ENCODE measurements at regions not wholly inside any gene's neighbourhood (a gene's known extent, or its start where the extent isn't known, plus 50 kb on each side); places are given as distances from the start of the nearest gene placed in this dataset.

- in situ Hi-C loops (cut with HindIII; ENCODE audit: low sequenced_read_pairs): no loop called here
Observed at GRCh38 chr11:116457336-116458007, 315.3 kb downstream of the BUD13 start.

GRCh38 chr11:116454951-116455350 lies 317.8 kb downstream of the BUD13 start:
- in situ Hi-C loops (cut with HindIII; ENCODE audit: low sequenced_read_pairs): no loop called here

GRCh38 chr11:116454020-116454645 lies 318.7 kb downstream of the BUD13 start:
- in situ Hi-C loops (cut with HindIII; ENCODE audit: low sequenced_read_pairs): no loop called here

- in situ Hi-C loops (cut with HindIII; ENCODE audit: low sequenced_read_pairs): no loop called here
Observed at GRCh38 chr11:116452461-116452860, 320.3 kb downstream of the BUD13 start.

GRCh38 chr11:116449522-116449921 lies 323.3 kb downstream of the BUD13 start:
- in situ Hi-C loops (cut with HindIII; ENCODE audit: low sequenced_read_pairs): no loop called here

- in situ Hi-C loops (cut with HindIII; ENCODE audit: low sequenced_read_pairs): no loop called here
Observed at GRCh38 chr11:116446048-116446941, 326.5 kb downstream of the BUD13 start.

GRCh38 chr11:116445108-116446047 lies 327.4 kb downstream of the BUD13 start:
- in situ Hi-C loops (cut with HindIII; ENCODE audit: low sequenced_read_pairs): no loop called here

GRCh38 chr11:116442238-116442752 lies 330.5 kb downstream of the BUD13 start:
- in situ Hi-C loops (cut with HindIII; ENCODE audit: low sequenced_read_pairs): no loop called here

- in situ Hi-C loops (cut with HindIII; ENCODE audit: low sequenced_read_pairs): no loop called here
Observed at GRCh38 chr11:116439361-116439677, 333.5 kb downstream of the BUD13 start.

- in situ Hi-C loops (cut with HindIII; ENCODE audit: low sequenced_read_pairs): no loop called here
Observed at GRCh38 chr11:116438651-116439360, 334.0 kb downstream of the BUD13 start.

GRCh38 chr11:116434986-116435385 lies 337.8 kb downstream of the BUD13 start:
- in situ Hi-C loops (cut with HindIII; ENCODE audit: low sequenced_read_pairs): no loop called here

- in situ Hi-C loops (cut with HindIII; ENCODE audit: low sequenced_read_pairs): no loop called here
Observed at GRCh38 chr11:116432301-116432700, 340.5 kb downstream of the BUD13 start.

GRCh38 chr11:116431842-116432241 lies 340.9 kb downstream of the BUD13 start:
- in situ Hi-C loops (cut with HindIII; ENCODE audit: low sequenced_read_pairs): no loop called here

- in situ Hi-C loops (cut with HindIII; ENCODE audit: low sequenced_read_pairs): no loop called here
Observed at GRCh38 chr11:116428638-116428975, 344.2 kb downstream of the BUD13 start.

GRCh38 chr11:116427903-116428637 lies 344.7 kb downstream of the BUD13 start:
- in situ Hi-C loops (cut with HindIII; ENCODE audit: low sequenced_read_pairs): no loop called here

GRCh38 chr11:116427337-116427902 lies 345.4 kb downstream of the BUD13 start:
- in situ Hi-C loops (cut with HindIII; ENCODE audit: low sequenced_read_pairs): no loop called here

- in situ Hi-C loops (cut with HindIII; ENCODE audit: low sequenced_read_pairs): no loop called here
Observed at GRCh38 chr11:116426761-116427160, 346.0 kb downstream of the BUD13 start.

GRCh38 chr11:116424615-116425261 lies 348.0 kb downstream of the BUD13 start:
- in situ Hi-C loops (cut with HindIII; ENCODE audit: low sequenced_read_pairs): no loop called here

Measured in endothelial cell of hepatic sinusoid (primary cell).